GM19035 (cell line): ENCODE measurements at regions not wholly inside any gene's neighbourhood (a gene's known extent, or its start where the extent isn't known, plus 50 kb on each side); places are given as distances from the start of the nearest gene placed in this dataset.
"Not testable (repeated sequence)": the region's sequence is repeated elsewhere in the genome, so short reads cannot be mapped to it uniquely, and the experiment has no call there.

Experiments
- ATAC-seq: cut with Tn5 transposase; IDR thresholded peaks from one replicate; pipeline ENCODE4 v1.9.1; 2021; ENCODE audit not compliant: unreplicated experiment

- ATAC-seq, result no peak
Measured at GRCh38 chr6:72457738-72458137, 164.1 kb upstream of the KCNQ5 start.

- ATAC-seq, result no peak
Measured at GRCh38 chr6:72458521-72458920, 163.3 kb upstream of the KCNQ5 start.

- no peak for ATAC-seq
Measured at GRCh38 chr6:72461144-72461543, 160.7 kb upstream of the KCNQ5 start.

GRCh38 chr6:72464246-72464645 lies 157.6 kb upstream of the KCNQ5 start:
- ATAC-seq, result no peak

DNA sequence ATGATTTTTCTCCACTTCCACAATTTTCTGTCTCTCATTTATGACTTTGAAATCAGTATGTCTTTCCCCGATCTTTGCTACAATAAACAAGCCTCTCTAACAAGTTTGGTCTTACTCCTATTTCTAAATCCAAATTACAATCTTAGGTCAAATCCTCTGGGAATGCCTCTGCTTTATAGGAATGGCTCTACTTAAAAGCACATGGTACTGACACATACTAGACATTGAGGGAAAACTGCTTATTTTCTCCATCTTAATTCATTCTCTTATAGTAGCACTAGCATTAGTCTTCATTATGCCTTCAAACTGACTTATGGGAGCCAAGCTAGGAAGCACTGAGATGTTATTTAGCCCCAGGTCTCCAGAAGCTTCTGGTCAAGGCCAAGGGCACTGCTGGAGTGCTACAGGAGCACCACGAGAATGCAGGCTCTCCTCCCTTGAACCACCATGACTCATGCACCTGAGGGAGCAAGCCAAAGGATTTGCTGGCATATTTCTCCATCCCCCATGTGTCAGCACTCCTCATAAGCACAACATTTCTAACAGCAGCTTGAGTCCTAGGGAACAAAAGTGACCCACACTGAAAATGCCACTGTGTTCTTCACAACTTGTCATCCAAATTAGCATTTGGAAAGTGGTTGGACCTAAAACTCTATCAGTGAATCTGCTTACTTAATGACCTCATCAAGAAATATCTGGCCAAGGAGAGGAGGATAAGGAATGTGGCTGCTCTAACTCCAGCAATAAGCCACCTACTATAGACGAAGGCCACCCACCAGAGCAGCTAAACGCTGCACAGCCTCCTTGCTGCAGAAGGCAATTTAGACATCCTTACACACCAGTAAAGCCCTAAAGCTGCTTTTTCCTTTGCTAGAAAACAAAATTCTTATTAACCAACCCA lies 156.8 kb upstream of the KCNQ5 start:
- no peak for ATAC-seq

DNA sequence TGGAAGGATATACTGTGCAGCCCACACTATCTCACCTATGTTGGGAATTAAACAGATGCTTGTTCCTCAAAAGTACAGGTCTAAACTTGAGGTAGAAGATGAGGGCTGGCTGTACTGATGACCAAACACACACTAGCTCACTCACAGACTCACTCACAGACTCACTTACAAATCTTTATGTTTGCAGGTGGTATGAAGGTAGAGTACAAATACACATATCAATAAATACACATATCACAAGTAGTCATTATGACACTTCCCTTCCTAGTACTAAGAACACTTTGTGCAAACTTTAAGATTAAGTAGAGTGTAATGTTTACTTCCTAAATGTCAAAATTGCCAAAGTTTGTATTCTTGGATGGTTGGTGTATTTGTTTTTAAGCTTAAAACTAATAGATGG lies 155.4 kb upstream of the KCNQ5 start:
- no peak for ATAC-seq

DNA sequence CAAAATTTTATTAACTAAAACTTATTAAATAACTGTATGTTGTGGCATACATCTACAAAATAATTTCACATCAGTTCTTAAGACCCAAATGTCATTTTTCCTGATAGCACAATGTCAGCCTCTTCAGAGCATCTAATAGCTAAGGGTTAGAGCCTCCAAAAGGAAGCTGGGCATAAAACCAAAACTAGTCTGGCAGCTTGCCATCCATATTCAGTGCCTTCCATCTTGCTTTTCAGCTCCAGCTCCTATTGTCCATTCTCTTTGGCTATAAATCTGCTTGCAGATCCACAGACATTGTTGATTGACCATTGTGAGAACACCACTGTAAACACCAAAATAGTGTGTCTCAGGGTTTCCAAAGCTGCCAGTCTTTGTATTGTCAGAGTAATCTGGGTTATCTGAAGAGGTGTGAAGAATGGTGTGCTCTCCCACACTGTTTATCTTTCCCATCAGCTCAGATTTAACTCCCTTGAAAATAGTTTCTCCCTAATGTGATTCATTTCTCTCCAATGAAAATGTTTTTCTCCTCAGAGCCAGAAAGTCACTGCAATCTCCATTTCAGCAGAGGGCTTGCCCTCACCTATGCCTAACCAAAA lies 154.8 kb upstream of the KCNQ5 start:
- no peak for ATAC-seq

GRCh38 chr6:72469406-72469983 lies 152.4 kb upstream of the KCNQ5 start:
- not testable (repeated sequence) for ATAC-seq

- ATAC-seq, result no peak
Measured at GRCh38 chr6:72476051-72476450, 145.8 kb upstream of the KCNQ5 start.

GRCh38 chr6:72476646-72477045 lies 145.2 kb upstream of the KCNQ5 start:
- ATAC-seq, result no peak

DNA sequence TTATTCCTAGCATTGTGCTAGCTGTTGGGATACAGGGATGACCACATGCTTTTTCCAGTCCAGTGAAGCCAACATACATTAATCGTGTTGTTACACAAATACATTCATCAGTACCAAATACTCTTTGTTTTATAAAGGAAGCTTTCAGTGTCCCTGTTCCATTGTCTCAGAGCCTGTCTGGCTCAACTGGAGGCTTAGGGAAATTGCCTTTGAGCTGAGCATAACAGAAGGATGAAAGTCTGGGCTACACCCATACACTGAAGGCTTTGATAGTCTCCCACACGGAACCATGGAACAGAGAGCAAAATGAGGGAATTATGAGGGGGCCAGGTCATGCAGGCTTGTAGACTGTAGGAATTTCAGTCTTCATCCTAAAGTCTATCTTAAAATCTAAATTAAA lies 126.4 kb upstream of the KCNQ5 start:
- no peak for ATAC-seq

- ATAC-seq, result no peak
Measured at GRCh38 chr6:72497186-72497585, 124.7 kb upstream of the KCNQ5 start.

DNA sequence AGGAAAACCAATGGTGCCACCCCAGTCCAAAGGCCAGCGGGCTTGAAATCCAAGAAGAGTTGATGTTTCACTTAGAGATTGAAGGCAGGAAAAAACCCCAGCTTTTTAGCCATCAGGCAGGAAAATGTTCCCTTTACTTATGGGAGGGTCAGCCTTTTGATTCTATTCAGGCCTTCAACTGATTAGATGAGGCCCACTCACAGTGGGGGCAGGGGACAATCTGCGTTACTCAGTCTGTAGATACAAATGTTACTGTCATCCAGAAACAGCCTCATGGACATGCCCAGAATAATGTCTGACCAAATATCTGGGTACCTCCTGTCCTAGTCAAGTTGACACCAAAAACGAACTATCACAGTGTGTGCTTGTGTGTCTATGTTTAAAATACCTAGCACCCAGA lies 121.2 kb upstream of the KCNQ5 start:
- ATAC-seq, result no peak

DNA sequence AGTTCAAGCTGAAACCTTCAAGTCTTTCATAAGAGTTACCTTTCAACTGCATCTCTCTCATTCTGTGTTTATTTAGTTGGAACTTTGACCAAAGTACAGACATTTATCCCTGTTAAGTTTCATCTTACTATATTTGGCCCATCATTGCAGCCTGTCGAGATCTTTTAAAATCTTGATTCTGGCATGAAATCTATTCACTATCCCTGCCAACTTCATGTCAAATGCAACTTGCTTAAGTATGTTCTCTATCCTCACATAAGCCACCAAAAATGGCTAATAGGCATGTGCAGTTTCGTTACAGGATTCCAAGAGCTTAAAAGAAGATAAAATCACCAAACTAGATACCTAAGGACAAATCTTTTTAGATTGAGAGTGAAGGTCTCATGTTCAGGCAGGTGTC lies 117.5 kb upstream of the KCNQ5 start:
- no peak for ATAC-seq

GRCh38 chr6:72505446-72505845 lies 116.4 kb upstream of the KCNQ5 start:
- no peak for ATAC-seq

DNA sequence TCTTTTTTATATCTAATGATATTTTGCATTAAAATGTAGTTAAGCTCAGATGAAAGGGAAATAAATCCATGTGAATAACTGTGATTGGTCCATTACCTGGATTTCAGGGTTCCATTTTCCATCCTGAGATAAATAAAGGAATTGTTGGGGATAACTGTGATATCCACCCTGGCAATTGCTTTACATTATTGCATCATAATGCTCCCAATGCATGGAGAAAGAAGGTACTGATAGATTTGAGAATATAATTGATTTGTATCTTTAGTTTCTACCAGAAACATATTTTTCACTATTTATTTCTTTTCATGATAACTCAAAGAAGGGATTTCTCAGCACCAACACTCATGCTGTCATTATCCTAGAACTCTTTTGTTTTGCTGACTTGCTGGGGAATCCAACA lies 102.0 kb upstream of the KCNQ5 start:
- no peak for ATAC-seq

GRCh38 chr6:72521684-72522083 lies 100.2 kb upstream of the KCNQ5 start:
- no peak for ATAC-seq

GRCh38 chr6:72522735-72523141 lies 99.1 kb upstream of the KCNQ5 start:
- ATAC-seq, result no peak

- ATAC-seq, result peak; percentile 57
Measured at GRCh38 chr6:72524011-72524645, 97.7 kb upstream of the KCNQ5 start.

- no peak for ATAC-seq
Measured at GRCh38 chr6:72525821-72526510, 95.9 kb upstream of the KCNQ5 start.

- ATAC-seq, result no peak
Measured at GRCh38 chr6:72530152-72530551, 91.7 kb upstream of the KCNQ5 start.
